ENCODE measurements at regions not wholly inside any gene's neighbourhood (a gene's known extent, or its start where the extent isn't known, plus 50 kb on each side); places are given as distances from the start of the nearest gene placed in this dataset.

DNA sequence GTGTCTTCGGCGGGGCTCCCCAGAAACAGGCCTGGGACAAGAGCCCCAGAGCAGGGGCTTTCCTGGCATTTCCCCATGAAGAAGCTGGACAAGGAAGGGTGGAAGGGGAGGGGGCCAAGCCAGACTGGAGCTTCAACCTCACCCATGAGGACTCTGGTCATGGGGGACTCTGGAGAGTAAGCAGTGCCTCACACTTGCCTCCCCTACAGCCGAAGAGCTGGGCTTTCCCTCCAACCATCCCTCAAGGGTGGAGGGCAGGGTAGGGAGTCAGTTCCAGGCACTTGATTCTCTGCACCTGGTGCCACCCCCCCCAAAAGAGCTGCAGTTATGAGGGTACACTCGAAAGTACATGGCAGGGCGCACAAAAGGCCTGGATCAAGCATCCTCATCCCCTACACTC lies 246.6 kb downstream of the TFCP2L1 start:
- Mint-ChIP-seq H3K9me3 (ENCODE audit: unreplicated experiment) (no peaks in the 10 kb centered on the region), H3K4me1 (ENCODE audit: low read depth, unreplicated experiment) (peaks cover 22% of the 10 kb centered on the region), H3K27me3 (ENCODE audit: insufficient read depth, unreplicated experiment) (peaks cover 18% of the 10 kb centered on the region), H3K27ac (ENCODE audit: unreplicated experiment) (no peak overlapping the region), H3K36me3 (ENCODE audit: insufficient read depth, unreplicated experiment) (no peaks in the 10 kb centered on the region), H3K4me3 (ENCODE audit: unreplicated experiment) (no peak overlapping the region)
- H3K27me3 ChIP-seq (replicated peaks; ENCODE audit: control insufficient read depth, insufficient read depth, low read length), result peaks cover 9% of the 10 kb centered on the region
- POLR2A ChIA-PET, result interaction anchor here (1.1 kb wide), 1 partner anchor 36 kb away, joined by 3 read pairs; no protein-coding TSS in a partner anchor
- H3K4me1 ChIP-seq, result peaks cover 15% of the 10 kb centered on the region
- H3K9me3 ChIP-seq, result no peaks in the 10 kb centered on the region
- DNase-seq, result no peak
- no TSS peak for BruUV-seq (replicated peaks)
- H3K36me3 ChIP-seq (ENCODE audit: control insufficient read depth, insufficient read depth, low read length), result no peaks in the 10 kb centered on the region
- CTCF ChIA-PET, result no interaction called here
- no peak overlapping the region for H3K4me3 ChIP-seq (ENCODE audit: low read depth, low read length)
- intact Hi-C loops (cut with micrococcal nuclease; ENCODE audit: unreplicated experiment), result no loop called here
- TF ChIP-seq, protein P1, sequence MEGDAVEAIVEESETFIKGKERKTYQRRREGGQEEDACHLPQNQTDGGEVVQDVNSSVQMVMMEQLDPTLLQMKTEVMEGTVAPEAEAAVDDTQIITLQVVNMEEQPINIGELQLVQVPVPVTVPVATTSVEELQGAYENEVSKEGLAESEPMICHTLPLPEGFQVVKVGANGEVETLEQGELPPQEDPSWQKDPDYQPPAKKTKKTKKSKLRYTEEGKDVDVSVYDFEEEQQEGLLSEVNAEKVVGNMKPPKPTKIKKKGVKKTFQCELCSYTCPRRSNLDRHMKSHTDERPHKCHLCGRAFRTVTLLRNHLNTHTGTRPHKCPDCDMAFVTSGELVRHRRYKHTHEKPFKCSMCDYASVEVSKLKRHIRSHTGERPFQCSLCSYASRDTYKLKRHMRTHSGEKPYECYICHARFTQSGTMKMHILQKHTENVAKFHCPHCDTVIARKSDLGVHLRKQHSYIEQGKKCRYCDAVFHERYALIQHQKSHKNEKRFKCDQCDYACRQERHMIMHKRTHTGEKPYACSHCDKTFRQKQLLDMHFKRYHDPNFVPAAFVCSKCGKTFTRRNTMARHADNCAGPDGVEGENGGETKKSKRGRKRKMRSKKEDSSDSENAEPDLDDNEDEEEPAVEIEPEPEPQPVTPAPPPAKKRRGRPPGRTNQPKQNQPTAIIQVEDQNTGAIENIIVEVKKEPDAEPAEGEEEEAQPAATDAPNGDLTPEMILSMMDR (IDR thresholded peaks at IDR 0.05; ENCODE audit: insufficient read depth in 1 of 2, low read depth in 1 of 2, low read length in 1 of 2, severe bottlenecking in 1 of 2, unreplicated experiment in 1 of 2), result no peak

DNA sequence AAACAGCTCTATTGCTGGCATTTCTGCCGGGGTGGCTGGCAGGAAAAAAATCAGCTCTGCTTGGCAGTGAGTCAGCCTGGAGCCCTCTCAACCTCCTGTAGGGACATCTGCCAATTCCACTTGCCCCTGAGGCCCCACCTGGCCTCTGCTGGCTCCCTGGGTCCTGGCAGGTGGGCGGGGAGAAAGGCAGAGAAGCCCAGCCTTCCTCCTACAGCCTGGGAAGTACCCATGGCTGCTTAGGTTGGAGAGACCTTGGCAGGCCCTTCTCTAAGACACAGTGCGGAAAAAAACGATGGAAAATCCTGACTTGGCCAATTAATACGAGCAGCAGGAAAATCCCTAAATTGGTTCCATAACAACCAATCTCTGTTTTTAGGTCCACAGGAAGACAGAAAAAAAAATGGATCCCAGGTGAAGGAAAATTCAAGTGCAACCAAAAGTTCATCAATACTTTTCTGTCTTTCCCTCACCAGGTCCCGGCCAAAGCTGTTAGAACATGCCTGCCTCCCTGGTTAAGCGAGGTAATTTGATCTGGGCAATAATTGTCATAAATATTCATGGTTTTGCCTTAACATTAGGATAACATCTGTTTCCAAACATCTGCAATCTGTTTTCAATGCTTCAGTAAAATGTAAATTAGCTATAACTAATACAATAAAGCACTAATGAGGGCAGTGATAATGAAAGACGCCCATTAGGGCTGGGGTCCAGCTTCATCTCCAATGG lies 245.9 kb downstream of the TFCP2L1 start:
- DNase-seq, result no peak
- CTCF ChIA-PET, result no interaction called here
- Histone ChIP-seq H3K9me3 (no peaks in the 10 kb centered on the region), H3K27me3 (replicated peaks; ENCODE audit: control insufficient read depth, insufficient read depth, low read length) (peaks cover 9% of the 10 kb centered on the region), H3K36me3 (ENCODE audit: control insufficient read depth, insufficient read depth, low read length) (no peaks in the 10 kb centered on the region), H3K4me1 (peaks cover 15% of the 10 kb centered on the region), H3K4me3 (ENCODE audit: low read depth, low read length) (no peak overlapping the region)
- no peaks in the 10 kb centered on the region for H3K9me3 Mint-ChIP-seq (ENCODE audit: unreplicated experiment)
- H3K27ac Mint-ChIP-seq (ENCODE audit: unreplicated experiment), result no peak overlapping the region
- peaks cover 22% of the 10 kb centered on the region for H3K4me1 Mint-ChIP-seq (ENCODE audit: low read depth, unreplicated experiment)
- no peak overlapping the region for H3K4me3 Mint-ChIP-seq (ENCODE audit: unreplicated experiment)
- TF ChIP-seq, protein P1 (IDR thresholded peaks at IDR 0.05; ENCODE audit: insufficient read depth in 1 of 2, low read depth in 1 of 2, low read length in 1 of 2, severe bottlenecking in 1 of 2, unreplicated experiment in 1 of 2), result no peak
- intact Hi-C loops (cut with micrococcal nuclease; ENCODE audit: unreplicated experiment), result no loop called here
- POLR2A ChIA-PET, result interaction anchor here (1.1 kb wide), 1 partner anchor 36 kb away, joined by 3 read pairs; no protein-coding TSS in a partner anchor
- no peaks in the 10 kb centered on the region for H3K36me3 Mint-ChIP-seq (ENCODE audit: insufficient read depth, unreplicated experiment)
- peaks cover 17% of the 10 kb centered on the region for H3K27me3 Mint-ChIP-seq (ENCODE audit: insufficient read depth, unreplicated experiment)
- no TSS peak for BruUV-seq (replicated peaks)

DNA sequence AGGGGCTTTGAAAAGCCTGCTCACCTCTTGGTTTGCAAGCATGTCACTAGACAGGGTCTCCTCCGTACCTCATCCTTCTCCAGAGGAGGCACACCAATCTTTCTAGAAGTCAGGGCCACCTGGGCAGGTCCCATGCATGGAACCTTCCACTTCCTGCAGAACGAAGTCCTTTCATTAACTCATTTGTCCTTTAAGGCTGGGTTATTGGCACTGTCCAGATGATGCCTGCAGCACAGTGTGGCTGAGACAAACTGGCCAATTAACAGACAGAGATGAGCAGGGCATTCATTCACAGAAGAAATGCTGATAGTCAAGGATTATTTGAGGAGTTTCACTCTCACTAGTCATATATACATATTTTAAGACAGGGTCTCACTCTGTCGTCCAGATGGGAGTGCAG lies 245.3 kb downstream of the TFCP2L1 start:
- H3K4me1 Mint-ChIP-seq (ENCODE audit: low read depth, unreplicated experiment), result peaks cover 22% of the 10 kb centered on the region
- no peak overlapping the region for H3K27ac Mint-ChIP-seq (ENCODE audit: unreplicated experiment)
- DNase-seq, result no peak
- peaks cover 17% of the 10 kb centered on the region for H3K27me3 Mint-ChIP-seq (ENCODE audit: insufficient read depth, unreplicated experiment)
- BruUV-seq (replicated peaks), result no TSS peak
- H3K9me3 Mint-ChIP-seq (ENCODE audit: unreplicated experiment), result no peaks in the 10 kb centered on the region
- Histone ChIP-seq H3K36me3 (ENCODE audit: control insufficient read depth, insufficient read depth, low read length) (no peaks in the 10 kb centered on the region), H3K27me3 (replicated peaks; ENCODE audit: control insufficient read depth, insufficient read depth, low read length) (peaks cover 7% of the 10 kb centered on the region), H3K4me1 (peaks cover 15% of the 10 kb centered on the region), H3K9me3 (no peaks in the 10 kb centered on the region), H3K4me3 (ENCODE audit: low read depth, low read length) (no peak overlapping the region)
- ChIA-PET POLR2A (no interaction called here), CTCF (no interaction called here)
- no peak overlapping the region for H3K4me3 Mint-ChIP-seq (ENCODE audit: unreplicated experiment)
- intact Hi-C loops (cut with micrococcal nuclease; ENCODE audit: unreplicated experiment), result no loop called here
- H3K36me3 Mint-ChIP-seq (ENCODE audit: insufficient read depth, unreplicated experiment), result no peaks in the 10 kb centered on the region
- TF ChIP-seq, protein P1 (IDR thresholded peaks at IDR 0.05; ENCODE audit: insufficient read depth in 1 of 2, low read depth in 1 of 2, low read length in 1 of 2, severe bottlenecking in 1 of 2, unreplicated experiment in 1 of 2), result no peak

All from Caco-2 (cell line).